ENCODE measurements at regions not wholly inside any gene's neighbourhood (a gene's known extent, or its start where the extent isn't known, plus 50 kb on each side); places are given as distances from the start of the nearest gene placed in this dataset.

GRCh38 chr14:61925732-61926435, 163.7 kb downstream of the SNAPC1 start:
- TF ChIP-seq CTCF (IDR thresholded peaks at IDR 0.05) = no peak
- no peak for TF ChIP-seq POLR2A (IDR thresholded peaks at IDR 0.05)
- TF ChIP-seq EP300 (IDR thresholded peaks at IDR 0.05) = no peak
